Heart left ventricle (tissue), 16 donors: ENCODE measurements at regions not wholly inside any gene's neighbourhood (a gene's known extent, or its start where the extent isn't known, plus 50 kb on each side); places are given as distances from the start of the nearest gene placed in this dataset.

Experiments used
- ATAC-seq, 4 donors: fragments of 200-7000 bp; cut with Tn5 transposase; one replicate each; pipeline ENCODE4 v1.9.1; 2020 to 2022; ENCODE audit warnings: moderate library complexity in 4 of 4, mild to moderate bottlenecking in 3 of 4, moderate number of reproducible peaks in 1 of 4
- DNase-seq, 5 donors: peaks; one replicate each; pipeline ENCODE4 v3.0.0-alpha.2; 2020
- H3K27ac ChIP-seq, 12 donors: fragments of 200-600 bp; sonication (generic) in 4 of 12; one replicate each; pipeline versions ENCODE4 v1.5.0 to v1.8.0; 2016 to 2022; ENCODE audit warnings: mild to moderate bottlenecking in 2 of 12
- H3K27me3 ChIP-seq, 9 donors: fragments of 200-600 bp; sonication (generic) in 2 of 9; one replicate each; pipeline versions ENCODE4 v1.5.1 to v1.8.0; 2016 to 2022; ENCODE audit warnings: mild to moderate bottlenecking in 3 of 9
- H3K36me3 ChIP-seq, 9 donors: fragments of 200-600 bp; sonication (generic) in 2 of 9; one replicate each; pipeline versions ENCODE4 v1.5.0 to v1.8.0; 2018 to 2022; ENCODE audit warnings: mild to moderate bottlenecking in 2 of 9
- H3K4me1 ChIP-seq, 12 donors: fragments of 200-600 bp; sonication (generic) in 4 of 12; one replicate each; pipeline versions ENCODE4 v1.5.0 to v1.8.0; 2016 to 2022; ENCODE audit warnings: mild to moderate bottlenecking in 3 of 12
- H3K4me3 ChIP-seq, 12 donors: fragments of 200-600 bp; sonication (generic) in 4 of 12; one replicate each; pipeline versions ENCODE4 v1.5.0 to v1.8.0; 2017 to 2022; ENCODE audit warnings: mild to moderate bottlenecking in 9 of 12, moderate library complexity in 4 of 12
- H3K9me3 ChIP-seq, 12 donors: fragments of 200-600 bp; sonication (generic) in 4 of 12; one replicate each; pipeline versions ENCODE4 v1.5.0 to v1.8.0; 2016 to 2022; ENCODE audit warnings: mild to moderate bottlenecking in 1 of 12
- POLR2A ChIP-seq, 2 donors: fragments of 450-650 bp; IDR thresholded peaks; one replicate each; pipeline ENCODE4 v1.6.1; 2017; ENCODE audit warnings: antibody characterized with exemption in 2 of 2, mild to moderate bottlenecking in 2 of 2, moderate library complexity in 2 of 2
- WGBS, 4 donors: extraction: QIAGEN DNeasy Blood & Tissue Kit in 2 of 4; methylation state at CpG; one replicate each; pipeline versions ENCODE4 v1.1.5 to v1.1.7; 2013 to 2018; 5-methylcytosine and 5-hydroxymethylcytosine counted together
- intact Hi-C, 10 donors: fragments of 100-400 bp; cut with DNase I; formaldehyde crosslinking; loops; one replicate each; pipeline versions ENCODE4 v1.11.1 to v1.14.2; 2022
- TF ChIP-seq, protein P1 (sequence below), 12 donors: fragments of 200-600 bp; sonication (generic) in 4 of 12; IDR thresholded peaks; one replicate each; pipeline versions ENCODE4 v1.5.0 to v1.8.0; 2018 to 2022; ENCODE audit warnings: antibody characterized with exemption in 12 of 12, mild to moderate bottlenecking in 5 of 12
- donor health status: ischemic (EF 13 %, LVEDD 7.1; RV severe dilation, severe dysfunction).
- donor health status: healthy with polysubstance abuse.
- donor health status: DM: no; HTN: yes; CAD: no.
- donor health status: DM: no; HTN: no; CAD: no.
- donor health status: ischemic (EF 25% LVEDD 6.9; RV normal size, moderate dysfunction).
- donor health status: ischemic (EF 25% LVEDD 5.7; RV mildly dilated, moderate dysfunction).
- donor health status: healthy.
- donor health status: DM: yes; HTN: yes; CAD: no.
- donor health status: ischemic (EF 35%, LVEDD 5.7; RV mildly dilated, moderate dysfunction).
- donor health status: nonischemic (EF 11% LVEDD 7.7; RV severe dilation, severe dysfunction).
- donor health status: DM: yes; HTN: yes; CAD: no.
- donor health status: PGD.
- donor health status: ischemic (EF 29% LVEDD 5.4; RV normal size, mild dysfunction).
- donor health status: nonischemic (EF 23%, LVEDD 6.1; RV moderate dilation, normal function).

DNA sequence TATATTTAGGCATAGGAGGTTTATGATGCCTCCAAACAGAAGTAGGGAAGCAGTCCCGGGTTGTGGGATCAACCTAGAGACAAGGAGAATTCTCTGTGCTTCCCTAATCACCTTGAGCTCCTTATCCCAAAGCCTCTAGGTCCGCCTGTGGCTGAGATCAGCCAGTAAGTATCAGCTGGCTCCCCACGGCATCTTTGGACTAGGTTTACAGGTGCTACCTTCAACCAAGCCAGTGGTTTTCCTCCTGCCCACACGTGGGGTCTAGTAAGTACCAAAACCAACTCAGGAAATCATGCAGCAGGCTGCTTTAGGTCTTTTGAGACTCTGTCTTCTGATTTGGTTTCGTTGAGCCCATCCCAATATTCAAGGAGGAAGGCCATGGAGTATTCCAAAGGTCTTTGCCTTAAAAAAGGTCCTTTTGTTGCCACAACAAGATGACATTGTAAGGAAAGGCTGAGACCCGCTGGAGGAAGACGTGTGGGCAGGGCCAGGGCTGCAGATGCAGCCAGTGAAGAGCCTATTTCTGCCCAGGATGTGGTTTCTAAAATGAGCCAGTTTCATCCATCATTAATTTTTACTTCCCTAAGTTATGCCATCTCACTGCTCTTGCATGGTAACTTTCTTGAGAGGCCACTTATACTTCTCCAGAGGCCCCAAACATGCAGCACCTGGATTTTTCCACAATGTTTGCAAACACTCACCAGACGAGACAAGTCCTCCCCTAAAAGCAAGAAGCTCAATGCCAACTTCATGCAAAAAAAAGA, 248.7 kb downstream of the RNF152 start:
- DNase-seq (no peak), ATAC-seq (no peak)
- Histone ChIP-seq H3K27me3 (no peaks in the 10 kb centered on the region), H3K9me3 (no peaks in the 10 kb centered on the region), H3K4me3 (no peak overlapping the region), H3K27ac (no peak overlapping the region), H3K4me1 (no peaks in the 10 kb centered on the region), H3K36me3 (no peaks in the 10 kb centered on the region)
- intact Hi-C loops = loop anchor here in 1 of 10 donors (10.0 kb wide), 1 partner anchor 61 kb away; no protein-coding TSS in a partner anchor
- TF ChIP-seq, protein P1, sequence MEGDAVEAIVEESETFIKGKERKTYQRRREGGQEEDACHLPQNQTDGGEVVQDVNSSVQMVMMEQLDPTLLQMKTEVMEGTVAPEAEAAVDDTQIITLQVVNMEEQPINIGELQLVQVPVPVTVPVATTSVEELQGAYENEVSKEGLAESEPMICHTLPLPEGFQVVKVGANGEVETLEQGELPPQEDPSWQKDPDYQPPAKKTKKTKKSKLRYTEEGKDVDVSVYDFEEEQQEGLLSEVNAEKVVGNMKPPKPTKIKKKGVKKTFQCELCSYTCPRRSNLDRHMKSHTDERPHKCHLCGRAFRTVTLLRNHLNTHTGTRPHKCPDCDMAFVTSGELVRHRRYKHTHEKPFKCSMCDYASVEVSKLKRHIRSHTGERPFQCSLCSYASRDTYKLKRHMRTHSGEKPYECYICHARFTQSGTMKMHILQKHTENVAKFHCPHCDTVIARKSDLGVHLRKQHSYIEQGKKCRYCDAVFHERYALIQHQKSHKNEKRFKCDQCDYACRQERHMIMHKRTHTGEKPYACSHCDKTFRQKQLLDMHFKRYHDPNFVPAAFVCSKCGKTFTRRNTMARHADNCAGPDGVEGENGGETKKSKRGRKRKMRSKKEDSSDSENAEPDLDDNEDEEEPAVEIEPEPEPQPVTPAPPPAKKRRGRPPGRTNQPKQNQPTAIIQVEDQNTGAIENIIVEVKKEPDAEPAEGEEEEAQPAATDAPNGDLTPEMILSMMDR (IDR thresholded peaks at IDR 0.05) = no peak
- 75 to 86% (median 83%) methylated on average over 8 of the region's 8 CpGs for WGBS, 4 donors

DNA sequence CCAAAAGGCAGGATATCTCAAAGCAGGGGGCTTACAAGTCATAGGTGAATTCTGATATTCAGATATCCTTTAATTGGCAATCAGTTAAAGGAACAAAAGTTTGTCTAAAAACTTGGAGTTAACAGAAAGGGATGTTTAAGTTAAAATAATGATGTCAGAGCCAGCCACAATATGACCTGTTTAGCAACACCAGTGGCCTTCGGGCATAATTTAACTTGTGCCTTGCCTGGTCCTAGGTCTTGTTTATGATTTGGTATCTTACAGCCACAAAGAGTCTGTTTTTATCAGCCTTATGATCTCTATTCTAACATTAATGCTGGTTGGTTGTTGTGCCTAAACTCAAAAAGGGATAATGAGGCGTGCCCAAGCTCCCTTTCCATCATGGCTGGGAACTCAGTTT, 252.9 kb downstream of the RNF152 start:
- DNase-seq = no peak
- H3K9me3 ChIP-seq = no peaks in the 10 kb centered on the region
- TF ChIP-seq POLR2A (IDR thresholded peaks at IDR 0.05) = no peak
- TF ChIP-seq, protein P1 (IDR thresholded peaks at IDR 0.05) = no peak
- H3K36me3 ChIP-seq = no peaks in the 10 kb centered on the region
- 93 to 97% (median 96%) methylated on average over 2 of the region's 2 CpGs for WGBS, 4 donors
- intact Hi-C loops = loop anchor here in 7 of 10 donors (2.0 to 10.0 kb wide), 11 partner anchors 58 to 495 kb away; no protein-coding TSS in a partner anchor
- ATAC-seq = no peak
- peaks cover 0 to 14% (median 6%) of the 10 kb centered on the region in 12 donors for H3K4me1 ChIP-seq
- no peaks in the 10 kb centered on the region for H3K27me3 ChIP-seq
- H3K4me3 ChIP-seq = no peak overlapping the region
- H3K27ac ChIP-seq = no peak overlapping the region

DNA sequence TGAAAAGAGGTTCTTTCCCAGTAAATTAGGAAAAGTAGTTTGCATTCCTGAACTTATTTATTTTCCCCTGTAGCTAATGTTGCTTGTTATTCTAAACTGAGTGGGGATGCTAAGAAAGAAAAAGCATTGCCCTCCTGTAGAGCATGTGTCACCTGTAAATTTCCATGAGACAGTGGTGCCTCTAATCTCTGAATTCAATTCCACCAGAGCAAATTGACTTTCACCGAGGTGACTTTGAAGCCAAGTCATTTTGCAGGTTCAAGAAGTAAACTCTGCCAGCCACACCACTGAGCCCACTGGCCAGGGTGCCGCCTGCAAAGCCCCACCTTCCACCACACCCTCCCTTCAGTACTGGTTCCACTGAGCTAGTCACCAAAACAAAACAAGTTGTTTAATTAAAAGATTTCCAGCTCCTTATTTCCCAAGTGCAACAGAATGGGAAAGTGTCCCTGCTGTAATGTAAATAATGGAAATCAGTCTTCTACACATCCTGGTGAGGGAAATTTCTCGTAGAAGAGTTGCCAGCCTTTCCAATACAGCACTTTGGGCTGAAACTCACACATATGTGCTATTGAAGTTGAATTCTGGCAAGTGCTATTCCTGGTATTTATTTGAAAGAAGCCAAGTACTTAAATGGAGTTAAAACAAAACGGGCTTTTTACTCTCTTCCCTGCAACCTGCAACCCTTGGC, 254.8 kb downstream of the RNF152 start:
- ATAC-seq = no peak
- no peak for DNase-seq
- Histone ChIP-seq H3K27ac (no peak overlapping the region), H3K27me3 (no peaks in the 10 kb centered on the region), H3K36me3 (no peaks in the 10 kb centered on the region), H3K4me1 (peaks cover 0 to 14% (median 6%) of the 10 kb centered on the region in 12 donors), H3K4me3 (no peak overlapping the region), H3K9me3 (no peaks in the 10 kb centered on the region)
- 81 to 86% (median 84%) methylated on average over 4 of the region's 4 CpGs for WGBS, 4 donors
- intact Hi-C loops = loop anchor here (2.0 to 10.0 kb wide), 13 partner anchors 56 to 497 kb away; partner anchors contain the start of gene RNF152 (in 2 of the 10)
- TF ChIP-seq, protein P1 (IDR thresholded peaks at IDR 0.05) = no peak
- TF ChIP-seq POLR2A (IDR thresholded peaks at IDR 0.05) = no peak

DNA sequence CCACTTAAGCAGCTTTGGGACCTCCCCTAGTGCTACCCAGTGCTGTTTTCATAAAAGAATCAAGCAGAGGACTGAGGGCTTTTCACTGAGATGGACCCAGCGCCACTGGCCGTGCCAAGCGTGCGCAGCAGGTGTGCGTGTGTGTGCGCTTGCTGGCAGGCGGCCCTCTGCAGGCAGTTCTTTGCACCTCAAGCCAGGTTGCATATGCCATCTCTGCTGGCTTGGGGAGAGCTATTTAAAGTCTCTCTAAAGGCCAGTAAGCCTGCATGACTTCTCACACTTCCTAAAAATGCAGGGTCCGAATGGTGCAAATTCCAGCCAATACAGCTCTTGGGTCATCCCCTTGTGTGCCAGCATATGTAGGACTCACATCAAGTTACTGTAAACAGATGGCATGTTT, 255.5 kb downstream of the RNF152 start:
- WGBS, 4 donors = 81 to 94% (median 90%) methylated on average over 6 to 8 of the region's 8 CpGs
- H3K36me3 ChIP-seq = no peaks in the 10 kb centered on the region
- no peak overlapping the region for H3K27ac ChIP-seq
- intact Hi-C loops = loop anchor here (2.0 to 10.0 kb wide), 13 partner anchors 55 to 497 kb away; partner anchors contain the start of gene RNF152 (in 2 of the 10)
- no peak for DNase-seq
- ATAC-seq = peak in 1 of 4 donors; percentile 19
- no peak overlapping the region for H3K4me3 ChIP-seq
- H3K27me3 ChIP-seq = no peaks in the 10 kb centered on the region
- H3K4me1 ChIP-seq = peaks cover 0 to 14% (median 6%) of the 10 kb centered on the region in 12 donors
- H3K9me3 ChIP-seq = no peaks in the 10 kb centered on the region
- TF ChIP-seq POLR2A (IDR thresholded peaks at IDR 0.05) = no peak
- TF ChIP-seq, protein P1 (IDR thresholded peaks at IDR 0.05) = no peak
